Testis (tissue), 2 donors: ENCODE measurements at regions not wholly inside any gene's neighbourhood (a gene's known extent, or its start where the extent isn't known, plus 50 kb on each side); places are given as distances from the start of the nearest gene placed in this dataset.

Source experiments
- CTCF ChIP-seq, 3 experiments: fragments of 450-650 bp in 2 of 3; fragments of 200-600 bp in 1 of 3; sonication (generic) in 1 of 3; IDR thresholded peaks; one replicate each; pipeline ENCODE4 v1.5.1; 2016 to 2019; ENCODE audit warnings: antibody characterized with exemption in 3 of 3, mild to moderate bottlenecking in 2 of 3, moderate library complexity in 1 of 3
- POLR2A ChIP-seq: fragments of 450-650 bp; IDR thresholded peaks from one replicate; pipeline ENCODE4 v1.6.1; 2017; ENCODE audit warnings: antibody characterized with exemption, mild to moderate bottlenecking, moderate library complexity

GRCh38 chr20:57998276-57998675 is 230.2 kb downstream of the ANKRD60 start:
- no peak for TF ChIP-seq POLR2A
- no peak for TF ChIP-seq CTCF (IDR thresholded peaks at IDR 0.05)
